DND-41 (cell line): ENCODE measurements at regions not wholly inside any gene's neighbourhood (a gene's known extent, or its start where the extent isn't known, plus 50 kb on each side); places are given as distances from the start of the nearest gene placed in this dataset.

Experiments
- ATAC-seq: fragments of 200-7000 bp; cut with Tn5 transposase; 3 replicates; pipeline ENCODE4 v1.9.1; 2021; ENCODE audit warnings: low read depth; ENCODE audit not compliant: insufficient read depth
- DNase-seq: peaks from one replicate; pipeline ENCODE4 v3.0.0-alpha.2; 2020
- H2AFZ ChIP-seq: 2 replicates; pipeline ENCODE4 v1.6.0; 2012; ENCODE audit warnings: low read depth, low read length
- H3K27ac ChIP-seq: 2 replicates; pipeline ENCODE4 v1.5.1; 2012; ENCODE audit warnings: low read length, inconsistent platforms
- H3K27me3 ChIP-seq: fragments of 200-600 bp; sonication (generic); 2 replicates; pipeline ENCODE4 v1.6.0; 2012; ENCODE audit warnings: low read length, mild to moderate bottlenecking, inconsistent platforms; ENCODE audit not compliant: insufficient read depth, poor library complexity
- H3K36me3 ChIP-seq: 2 replicates; pipeline ENCODE4 v1.5.1; 2012; ENCODE audit warnings: low read length, inconsistent platforms; ENCODE audit not compliant: insufficient read depth
- H3K4me1 ChIP-seq: 2 replicates; pipeline ENCODE4 v1.5.1; 2012; ENCODE audit warnings: mild to moderate bottlenecking, low read length; ENCODE audit not compliant: insufficient read depth
- H3K4me2 ChIP-seq: 2 replicates; pipeline ENCODE4 v1.6.0; 2012; ENCODE audit warnings: mild to moderate bottlenecking, moderate library complexity, low read length, inconsistent platforms; ENCODE audit not compliant: insufficient read depth
- H3K4me3 ChIP-seq, 2 experiments: fragments of 200-600 bp in 1 of 2; shearing (Covaris generic) in 1 of 2; 2 replicates each; pipeline ENCODE4 v1.5.1; 2012 to 2016; ENCODE audit warnings: inconsistent platforms in 2 of 2, low read length in 2 of 2, mild to moderate bottlenecking in 2 of 2, low read depth in 1 of 2, moderate library complexity in 1 of 2
- H3K79me2 ChIP-seq: 2 replicates; pipeline ENCODE4 v1.6.0; 2012; ENCODE audit warnings: low read length, inconsistent platforms; ENCODE audit not compliant: insufficient read depth
- H3K9ac ChIP-seq: 2 replicates; pipeline ENCODE4 v1.6.0; 2012; ENCODE audit warnings: low read depth, mild to moderate bottlenecking, inconsistent platforms, low read length, moderate library complexity
- H3K9me3 ChIP-seq: 2 replicates; pipeline ENCODE4 v1.5.1; 2012; ENCODE audit warnings: low read length, moderate library complexity, mild to moderate bottlenecking, inconsistent platforms; ENCODE audit not compliant: insufficient read depth, severe bottlenecking
- H4K20me1 ChIP-seq: 2 replicates; pipeline ENCODE4 v1.6.0; 2012; ENCODE audit warnings: low read length; ENCODE audit not compliant: insufficient read depth
- EZH2 ChIP-seq: IDR thresholded peaks from 3 replicates; pipeline ENCODE4 v1.6.1; 2012; ENCODE audit warnings: borderline replicate concordance, low read depth, mild to moderate bottlenecking, moderate library complexity, low read length, inconsistent platforms; ENCODE audit not compliant: severe bottlenecking
- TF ChIP-seq, protein P1 (sequence below): IDR thresholded peaks from 2 replicates; pipeline ENCODE4 v1.5.1; 2012; ENCODE audit warnings: borderline replicate concordance, low read length, moderate library complexity, mild to moderate bottlenecking; ENCODE audit not compliant: poor library complexity, severe bottlenecking; ENCODE audit errors: extremely low read depth

DNA sequence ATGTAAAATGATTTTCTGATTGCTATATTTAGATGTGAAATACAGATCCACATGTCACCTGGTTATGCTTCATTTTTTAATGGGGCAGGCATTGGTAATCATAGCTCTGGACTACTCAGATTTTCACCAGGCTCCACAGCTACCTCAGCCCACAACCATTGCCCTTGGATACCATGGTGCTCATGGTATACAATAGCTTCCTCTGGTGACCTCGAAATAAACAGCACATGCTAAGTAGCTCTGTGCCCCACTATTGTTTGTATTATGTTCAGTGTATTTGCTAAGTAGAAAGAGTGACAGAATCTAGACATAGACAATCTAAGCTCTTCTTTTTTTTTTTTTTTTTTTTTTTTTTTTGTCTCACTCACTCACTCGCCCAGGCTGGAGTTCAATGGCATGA is 274.4 kb upstream of the USP15 start:
- DNase-seq (no peak), ATAC-seq (no peak)
- H3K9ac ChIP-seq = no peak overlapping the region
- H3K4me3 ChIP-seq = no peak overlapping the region
- no peaks in the 10 kb centered on the region for H3K27me3 ChIP-seq
- no peak overlapping the region for H3K4me2 ChIP-seq
- TF ChIP-seq, protein P1, sequence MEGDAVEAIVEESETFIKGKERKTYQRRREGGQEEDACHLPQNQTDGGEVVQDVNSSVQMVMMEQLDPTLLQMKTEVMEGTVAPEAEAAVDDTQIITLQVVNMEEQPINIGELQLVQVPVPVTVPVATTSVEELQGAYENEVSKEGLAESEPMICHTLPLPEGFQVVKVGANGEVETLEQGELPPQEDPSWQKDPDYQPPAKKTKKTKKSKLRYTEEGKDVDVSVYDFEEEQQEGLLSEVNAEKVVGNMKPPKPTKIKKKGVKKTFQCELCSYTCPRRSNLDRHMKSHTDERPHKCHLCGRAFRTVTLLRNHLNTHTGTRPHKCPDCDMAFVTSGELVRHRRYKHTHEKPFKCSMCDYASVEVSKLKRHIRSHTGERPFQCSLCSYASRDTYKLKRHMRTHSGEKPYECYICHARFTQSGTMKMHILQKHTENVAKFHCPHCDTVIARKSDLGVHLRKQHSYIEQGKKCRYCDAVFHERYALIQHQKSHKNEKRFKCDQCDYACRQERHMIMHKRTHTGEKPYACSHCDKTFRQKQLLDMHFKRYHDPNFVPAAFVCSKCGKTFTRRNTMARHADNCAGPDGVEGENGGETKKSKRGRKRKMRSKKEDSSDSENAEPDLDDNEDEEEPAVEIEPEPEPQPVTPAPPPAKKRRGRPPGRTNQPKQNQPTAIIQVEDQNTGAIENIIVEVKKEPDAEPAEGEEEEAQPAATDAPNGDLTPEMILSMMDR = no peak
- TF ChIP-seq EZH2 = no peak
- no peak overlapping the region for H2AFZ ChIP-seq
- no peaks in the 10 kb centered on the region for H3K79me2 ChIP-seq
- H3K36me3 ChIP-seq = no peaks in the 10 kb centered on the region
- no peaks in the 10 kb centered on the region for H4K20me1 ChIP-seq
- no peaks in the 10 kb centered on the region for H3K9me3 ChIP-seq
- no peaks in the 10 kb centered on the region for H3K4me1 ChIP-seq
- no peak overlapping the region for H3K27ac ChIP-seq

DNA sequence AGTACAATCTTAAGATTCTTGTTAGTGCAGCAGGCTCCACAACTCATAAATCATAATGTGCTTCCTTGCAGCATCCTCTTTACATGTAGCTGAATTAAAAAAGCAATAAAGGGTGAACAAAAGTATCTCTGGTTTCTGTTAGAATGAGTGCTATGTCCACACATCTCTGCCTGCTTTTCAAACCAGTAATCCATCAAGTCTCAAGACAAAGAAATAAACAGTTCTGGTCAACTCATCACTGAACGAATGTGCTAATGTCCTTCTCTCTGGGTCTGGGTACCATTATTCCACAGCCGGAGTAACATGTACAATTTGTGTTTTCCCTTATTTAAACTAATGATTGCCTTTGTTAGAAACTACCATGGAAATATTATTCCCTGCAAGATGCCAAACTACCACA is 273.0 kb upstream of the USP15 start:
- Histone ChIP-seq H3K4me2 (no peak overlapping the region), H3K9me3 (no peaks in the 10 kb centered on the region), H3K4me3 (no peak overlapping the region), H3K27me3 (peaks cover 3% of the 10 kb centered on the region), H3K9ac (no peak overlapping the region), H3K4me1 (no peaks in the 10 kb centered on the region), H2AFZ (no peak overlapping the region), H3K27ac (no peak overlapping the region), H4K20me1 (no peaks in the 10 kb centered on the region), H3K79me2 (no peaks in the 10 kb centered on the region), H3K36me3 (no peaks in the 10 kb centered on the region)
- TF ChIP-seq, protein P1 = no peak
- no peak for TF ChIP-seq EZH2
- ATAC-seq = no peak
- no peak for DNase-seq

DNA sequence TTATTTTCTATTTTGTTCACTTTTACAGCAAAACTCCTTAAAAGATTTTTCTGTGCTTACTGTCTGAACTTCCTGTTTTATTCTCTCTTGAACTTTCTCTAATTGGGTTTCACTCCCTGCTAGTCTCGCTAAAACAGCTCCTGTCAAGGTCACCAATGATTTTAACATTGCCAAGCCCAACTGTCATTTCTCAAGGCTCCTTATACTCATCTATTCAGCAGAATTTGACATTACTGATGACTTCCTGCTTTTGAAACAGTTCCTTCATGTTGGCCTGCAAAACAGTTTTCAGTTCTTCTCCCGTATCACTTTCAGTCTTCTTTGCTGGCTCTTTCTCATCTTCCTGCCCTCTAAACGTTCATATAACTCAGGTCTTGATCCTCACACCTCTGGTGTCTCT is 268.5 kb upstream of the USP15 start:
- no peak for DNase-seq
- Histone ChIP-seq H3K79me2 (no peaks in the 10 kb centered on the region), H3K36me3 (no peaks in the 10 kb centered on the region), H3K27ac (no peak overlapping the region), H4K20me1 (no peaks in the 10 kb centered on the region), H2AFZ (no peak overlapping the region), H3K4me1 (no peaks in the 10 kb centered on the region), H3K9ac (no peak overlapping the region), H3K4me2 (no peak overlapping the region), H3K9me3 (no peaks in the 10 kb centered on the region), H3K27me3 (peaks cover 3% of the 10 kb centered on the region), H3K4me3 (no peak overlapping the region)
- TF ChIP-seq, protein P1 = no peak
- no peak for TF ChIP-seq EZH2
- ATAC-seq = no peak
